ENCODE measurements at regions not wholly inside any gene's neighbourhood (a gene's known extent, or its start where the extent isn't known, plus 50 kb on each side); places are given as distances from the start of the nearest gene placed in this dataset.

DNA sequence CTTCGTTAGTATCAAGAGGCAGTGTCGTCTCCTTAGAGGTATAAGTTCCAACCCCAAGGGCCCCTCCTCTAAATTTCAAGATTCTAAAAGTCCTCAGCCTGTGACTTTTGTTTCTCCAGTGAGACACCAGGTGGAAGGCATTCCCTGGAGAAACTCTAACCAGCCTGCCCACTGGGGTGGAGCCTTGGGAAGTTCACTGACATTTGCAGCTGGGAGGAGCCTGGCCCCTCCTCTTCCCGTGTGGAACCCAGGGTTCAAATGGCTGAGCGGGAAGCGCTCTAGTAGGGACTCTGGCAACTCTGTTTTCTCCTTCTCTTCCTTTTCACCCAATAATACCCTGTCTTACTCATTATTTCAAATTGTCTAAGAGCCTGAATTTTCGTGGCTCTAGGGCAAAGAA is 325.0 kb downstream of the TLL1 start (continued):
- no peak for TF ChIP-seq MCM3 (IDR thresholded peaks at IDR 0.05)
- no peak for TF ChIP-seq DIDO1 (tag; IDR thresholded peaks at IDR 0.05; ENCODE audit: low read depth)
- no peak for TF ChIP-seq BACH1 (tag; IDR thresholded peaks at IDR 0.05)
- TF ChIP-seq, protein P1, sequence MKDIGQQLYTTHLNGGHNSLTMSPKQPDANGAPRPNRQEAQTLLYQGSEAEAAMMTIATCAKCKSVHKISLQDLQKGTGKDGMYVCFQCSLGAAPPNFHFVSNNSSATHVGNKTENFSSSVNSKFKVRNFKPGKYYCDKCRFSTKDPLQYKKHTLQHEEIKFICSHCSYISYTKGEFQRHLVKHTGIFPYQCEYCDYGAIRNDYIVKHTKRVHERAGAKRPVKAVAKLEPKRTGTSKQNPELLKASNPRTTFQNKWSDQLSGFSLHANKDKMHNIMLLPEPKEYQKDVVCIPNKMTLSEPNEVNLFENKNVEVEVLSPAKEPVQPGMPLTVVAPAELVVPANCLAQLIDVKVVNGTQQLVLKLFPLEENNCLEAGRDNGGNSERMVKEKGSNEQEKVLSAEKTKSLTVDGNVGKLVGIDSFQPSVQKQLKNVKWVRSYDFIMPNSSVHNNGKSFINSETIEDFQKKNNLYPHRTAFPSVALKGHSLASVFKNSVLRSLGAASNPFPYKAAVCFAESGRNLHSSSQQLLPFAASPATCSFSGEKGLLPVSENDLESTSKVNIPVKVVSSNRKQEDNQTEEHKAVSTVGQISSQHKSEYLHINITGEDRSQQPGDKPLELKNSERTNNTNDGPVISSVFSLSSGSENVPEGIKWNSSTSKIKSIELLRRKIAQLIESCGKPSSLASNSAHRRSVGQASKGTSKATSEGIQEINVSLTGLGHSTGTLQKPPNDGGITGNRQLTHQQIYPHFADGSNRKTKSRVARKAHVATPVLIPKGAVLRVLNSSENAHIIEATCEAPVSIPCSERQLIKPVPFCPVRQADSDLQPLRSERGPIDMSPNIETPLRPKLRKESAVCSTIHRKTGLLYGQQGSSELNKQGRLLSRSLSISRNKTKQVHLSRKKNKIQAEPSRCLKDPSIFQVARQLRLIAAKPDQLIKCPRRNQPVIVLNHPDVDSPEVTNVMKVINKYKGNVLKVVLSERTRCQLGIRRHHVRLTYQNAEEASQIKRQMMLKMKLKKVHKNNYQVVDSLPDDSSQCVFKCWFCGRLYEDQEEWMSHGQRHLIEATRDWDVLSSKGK (CRISPR knock-in tag; IDR thresholded peaks at IDR 0.05): no peak
- TF ChIP-seq ZNF174 (CRISPR knock-in tag; IDR thresholded peaks at IDR 0.05): no peak
- TF ChIP-seq, protein P2, sequence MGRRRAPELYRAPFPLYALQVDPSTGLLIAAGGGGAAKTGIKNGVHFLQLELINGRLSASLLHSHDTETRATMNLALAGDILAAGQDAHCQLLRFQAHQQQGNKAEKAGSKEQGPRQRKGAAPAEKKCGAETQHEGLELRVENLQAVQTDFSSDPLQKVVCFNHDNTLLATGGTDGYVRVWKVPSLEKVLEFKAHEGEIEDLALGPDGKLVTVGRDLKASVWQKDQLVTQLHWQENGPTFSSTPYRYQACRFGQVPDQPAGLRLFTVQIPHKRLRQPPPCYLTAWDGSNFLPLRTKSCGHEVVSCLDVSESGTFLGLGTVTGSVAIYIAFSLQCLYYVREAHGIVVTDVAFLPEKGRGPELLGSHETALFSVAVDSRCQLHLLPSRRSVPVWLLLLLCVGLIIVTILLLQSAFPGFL (CRISPR knock-in tag; IDR thresholded peaks at IDR 0.05): no peak
- TF ChIP-seq, protein P3, sequence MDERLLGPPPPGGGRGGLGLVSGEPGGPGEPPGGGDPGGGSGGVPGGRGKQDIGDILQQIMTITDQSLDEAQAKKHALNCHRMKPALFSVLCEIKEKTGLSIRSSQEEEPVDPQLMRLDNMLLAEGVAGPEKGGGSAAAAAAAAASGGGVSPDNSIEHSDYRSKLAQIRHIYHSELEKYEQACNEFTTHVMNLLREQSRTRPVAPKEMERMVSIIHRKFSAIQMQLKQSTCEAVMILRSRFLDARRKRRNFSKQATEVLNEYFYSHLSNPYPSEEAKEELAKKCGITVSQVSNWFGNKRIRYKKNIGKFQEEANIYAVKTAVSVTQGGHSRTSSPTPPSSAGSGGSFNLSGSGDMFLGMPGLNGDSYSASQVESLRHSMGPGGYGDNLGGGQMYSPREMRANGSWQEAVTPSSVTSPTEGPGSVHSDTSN (CRISPR knock-in tag; IDR thresholded peaks at IDR 0.05; ENCODE audit: low read depth): no peak
- TF ChIP-seq, protein P3 (tag; conservative IDR thresholded peaks at IDR 0.05; ENCODE audit: low read depth): no peak
- TF ChIP-seq, protein P4, sequence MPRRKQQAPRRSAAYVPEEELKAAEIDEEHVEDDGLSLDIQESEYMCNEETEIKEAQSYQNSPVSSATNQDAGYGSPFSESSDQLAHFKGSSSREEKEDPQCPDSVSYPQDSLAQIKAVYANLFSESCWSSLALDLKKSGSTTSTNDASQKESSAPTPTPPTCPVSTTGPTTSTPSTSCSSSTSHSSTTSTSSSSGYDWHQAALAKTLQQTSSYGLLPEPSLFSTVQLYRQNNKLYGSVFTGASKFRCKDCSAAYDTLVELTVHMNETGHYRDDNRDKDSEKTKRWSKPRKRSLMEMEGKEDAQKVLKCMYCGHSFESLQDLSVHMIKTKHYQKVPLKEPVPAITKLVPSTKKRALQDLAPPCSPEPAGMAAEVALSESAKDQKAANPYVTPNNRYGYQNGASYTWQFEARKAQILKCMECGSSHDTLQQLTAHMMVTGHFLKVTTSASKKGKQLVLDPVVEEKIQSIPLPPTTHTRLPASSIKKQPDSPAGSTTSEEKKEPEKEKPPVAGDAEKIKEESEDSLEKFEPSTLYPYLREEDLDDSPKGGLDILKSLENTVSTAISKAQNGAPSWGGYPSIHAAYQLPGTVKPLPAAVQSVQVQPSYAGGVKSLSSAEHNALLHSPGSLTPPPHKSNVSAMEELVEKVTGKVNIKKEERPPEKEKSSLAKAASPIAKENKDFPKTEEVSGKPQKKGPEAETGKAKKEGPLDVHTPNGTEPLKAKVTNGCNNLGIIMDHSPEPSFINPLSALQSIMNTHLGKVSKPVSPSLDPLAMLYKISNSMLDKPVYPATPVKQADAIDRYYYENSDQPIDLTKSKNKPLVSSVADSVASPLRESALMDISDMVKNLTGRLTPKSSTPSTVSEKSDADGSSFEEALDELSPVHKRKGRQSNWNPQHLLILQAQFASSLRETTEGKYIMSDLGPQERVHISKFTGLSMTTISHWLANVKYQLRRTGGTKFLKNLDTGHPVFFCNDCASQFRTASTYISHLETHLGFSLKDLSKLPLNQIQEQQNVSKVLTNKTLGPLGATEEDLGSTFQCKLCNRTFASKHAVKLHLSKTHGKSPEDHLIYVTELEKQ (CRISPR knock-in tag; IDR thresholded peaks at IDR 0.05): no peak
- TF ChIP-seq POLR2A (conservative IDR thresholded peaks at IDR 0.05): no peak
- TF ChIP-seq ESRRA (IDR thresholded peaks at IDR 0.05; ENCODE audit: borderline replicate concordance, low read depth): no peak
